Thoracic aorta (tissue), 2 donors: ENCODE measurements at regions not wholly inside any gene's neighbourhood (a gene's known extent, or its start where the extent isn't known, plus 50 kb on each side); places are given as distances from the start of the nearest gene placed in this dataset.

Experiments
- ATAC-seq: fragments of 150-250 bp; one replicate; pipeline ENCODE4 v1.8.0; 2017; ENCODE audit warnings: low read depth; ENCODE audit not compliant: insufficient number of reproducible peaks, low FRiP score
- DNase-seq: peaks from one replicate; pipeline ENCODE4 v3.0.0-alpha.2; 2020; ENCODE audit warnings: low spot score
- H3K27ac ChIP-seq, 2 donors: fragments of 200-600 bp; sonication (generic); 1 replicate in 1 of 2; 2 replicates in 1 of 2; pipeline ENCODE4 v1.5.1; 2016; ENCODE audit warnings: mild to moderate bottlenecking in 2 of 2, moderate library complexity in 2 of 2
- H3K27me3 ChIP-seq: fragments of 200-600 bp; sonication (generic); replicated peaks from 2 replicates; pipeline ENCODE4 v1.6.0; 2016; ENCODE audit warnings: mild to moderate bottlenecking; ENCODE audit not compliant: insufficient read depth
- H3K36me3 ChIP-seq: fragments of 200-600 bp; sonication (generic); one replicate; pipeline ENCODE4 v1.5.1; 2016
- H3K4me1 ChIP-seq, 2 donors: fragments of 200-600 bp; sonication (generic); 1 replicate in 1 of 2; 2 replicates in 1 of 2; pipeline versions ENCODE4 v1.5.1 to v1.6.0; 2016; ENCODE audit warnings: low read depth in 2 of 2, mild to moderate bottlenecking in 1 of 2; ENCODE audit not compliant: control insufficient read depth in 1 of 2
- H3K4me3 ChIP-seq: fragments of 200-600 bp; sonication (generic); 2 replicates; pipeline ENCODE4 v1.5.1; 2016; ENCODE audit warnings: mild to moderate bottlenecking
- H3K9me3 ChIP-seq: fragments of 200-600 bp; sonication (generic); 2 replicates; pipeline ENCODE4 v1.5.1; 2016
- TF ChIP-seq, protein P1 (sequence below): fragments of 200-600 bp; sonication (generic); IDR thresholded peaks from one replicate; pipeline ENCODE4 v1.5.1; 2019; ENCODE audit warnings: antibody characterized with exemption

DNA sequence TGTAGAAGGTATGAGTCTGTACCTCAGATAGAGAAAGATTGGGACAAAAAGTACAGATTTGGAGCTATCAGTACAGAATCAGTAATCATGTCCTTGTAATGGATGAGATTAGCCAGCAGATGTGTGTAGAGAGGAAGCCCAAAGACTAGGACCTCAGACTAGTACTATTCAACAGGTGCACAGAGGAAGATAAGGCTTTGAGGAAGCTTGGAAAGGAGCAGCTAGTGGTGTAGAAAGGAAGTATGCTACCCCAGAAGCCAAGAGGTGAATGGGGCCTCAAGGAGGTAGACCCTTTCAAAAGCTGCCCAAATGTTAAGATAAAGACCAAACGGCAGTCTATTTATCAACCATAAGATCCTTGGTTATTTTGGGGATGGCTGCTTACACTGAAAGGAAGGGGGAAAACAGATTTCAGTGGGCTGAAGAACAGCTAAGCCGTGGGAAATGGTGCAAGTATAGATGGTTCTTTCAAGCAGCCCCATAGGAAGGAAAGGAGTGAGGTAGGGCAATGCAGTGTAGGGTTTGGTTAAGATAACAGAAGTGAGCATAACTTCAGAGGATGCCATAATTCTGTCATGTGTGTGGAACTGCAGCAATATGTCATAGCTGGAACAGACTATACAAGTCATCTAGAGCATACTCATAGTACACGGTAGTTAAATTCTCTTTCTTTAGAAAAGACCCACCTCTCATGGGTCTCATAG lies 221.7 kb downstream of the HHIPL2 start:
- Histone ChIP-seq H3K27ac (no peak overlapping the region), H3K4me1 (no peaks in the 10 kb centered on the region), H3K4me3 (no peak overlapping the region), H3K36me3 (no peaks in the 10 kb centered on the region), H3K9me3 (no peaks in the 10 kb centered on the region), H3K27me3 (no peaks in the 10 kb centered on the region)
- TF ChIP-seq, protein P1, sequence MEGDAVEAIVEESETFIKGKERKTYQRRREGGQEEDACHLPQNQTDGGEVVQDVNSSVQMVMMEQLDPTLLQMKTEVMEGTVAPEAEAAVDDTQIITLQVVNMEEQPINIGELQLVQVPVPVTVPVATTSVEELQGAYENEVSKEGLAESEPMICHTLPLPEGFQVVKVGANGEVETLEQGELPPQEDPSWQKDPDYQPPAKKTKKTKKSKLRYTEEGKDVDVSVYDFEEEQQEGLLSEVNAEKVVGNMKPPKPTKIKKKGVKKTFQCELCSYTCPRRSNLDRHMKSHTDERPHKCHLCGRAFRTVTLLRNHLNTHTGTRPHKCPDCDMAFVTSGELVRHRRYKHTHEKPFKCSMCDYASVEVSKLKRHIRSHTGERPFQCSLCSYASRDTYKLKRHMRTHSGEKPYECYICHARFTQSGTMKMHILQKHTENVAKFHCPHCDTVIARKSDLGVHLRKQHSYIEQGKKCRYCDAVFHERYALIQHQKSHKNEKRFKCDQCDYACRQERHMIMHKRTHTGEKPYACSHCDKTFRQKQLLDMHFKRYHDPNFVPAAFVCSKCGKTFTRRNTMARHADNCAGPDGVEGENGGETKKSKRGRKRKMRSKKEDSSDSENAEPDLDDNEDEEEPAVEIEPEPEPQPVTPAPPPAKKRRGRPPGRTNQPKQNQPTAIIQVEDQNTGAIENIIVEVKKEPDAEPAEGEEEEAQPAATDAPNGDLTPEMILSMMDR = no peak
- ATAC-seq = no peak
- no peak for DNase-seq

DNA sequence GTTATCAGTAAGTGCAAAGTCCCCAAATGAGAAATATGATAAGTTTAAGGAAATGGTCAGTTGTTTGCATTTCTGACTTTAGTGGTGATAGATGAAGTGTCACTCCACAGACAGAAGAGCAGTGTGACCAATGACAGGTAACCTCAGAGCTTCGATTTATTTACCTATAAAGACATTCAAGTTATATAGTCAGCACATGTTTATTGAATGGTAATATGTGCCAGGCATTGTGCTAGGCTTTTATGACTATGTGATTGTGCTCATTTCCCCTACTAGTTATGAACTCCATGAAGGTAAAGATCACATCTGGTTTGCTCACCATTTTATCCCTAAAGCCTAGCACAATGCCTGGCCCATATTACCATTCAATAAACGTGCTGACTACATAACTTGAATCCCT lies 222.4 kb downstream of the HHIPL2 start:
- TF ChIP-seq, protein P1 = no peak
- DNase-seq = no peak
- no peak overlapping the region for H3K27ac ChIP-seq
- ATAC-seq = no peak
- H3K27me3 ChIP-seq = no peaks in the 10 kb centered on the region
- no peaks in the 10 kb centered on the region for H3K9me3 ChIP-seq
- H3K4me1 ChIP-seq = no peaks in the 10 kb centered on the region
- H3K4me3 ChIP-seq = no peak overlapping the region
- no peaks in the 10 kb centered on the region for H3K36me3 ChIP-seq

DNA sequence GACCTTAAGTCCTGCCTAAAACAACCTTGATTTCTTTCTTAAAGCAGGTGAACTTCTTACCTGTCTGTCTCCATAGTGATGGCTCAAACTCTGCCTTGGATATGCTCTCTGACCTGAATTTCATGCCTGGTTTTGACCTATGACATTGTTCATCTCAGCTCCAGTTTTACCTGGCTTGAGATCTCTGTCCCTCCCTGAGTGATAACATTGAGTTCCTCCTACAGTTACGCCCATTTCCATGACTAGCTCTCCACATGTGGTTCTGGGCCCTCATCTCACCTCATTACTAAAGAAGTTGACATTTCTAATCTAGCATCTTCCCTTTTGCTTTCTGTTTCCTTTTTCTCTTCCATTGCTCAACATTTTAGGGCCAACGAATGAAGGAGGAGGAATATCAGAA lies 233.1 kb downstream of the HHIPL2 start:
- Histone ChIP-seq H3K4me3 (no peak overlapping the region), H3K9me3 (no peaks in the 10 kb centered on the region), H3K36me3 (no peaks in the 10 kb centered on the region), H3K27me3 (no peaks in the 10 kb centered on the region), H3K4me1 (no peaks in the 10 kb centered on the region), H3K27ac (no peak overlapping the region)
- ATAC-seq (no peak), DNase-seq (no peak)
- TF ChIP-seq, protein P1 = no peak

DNA sequence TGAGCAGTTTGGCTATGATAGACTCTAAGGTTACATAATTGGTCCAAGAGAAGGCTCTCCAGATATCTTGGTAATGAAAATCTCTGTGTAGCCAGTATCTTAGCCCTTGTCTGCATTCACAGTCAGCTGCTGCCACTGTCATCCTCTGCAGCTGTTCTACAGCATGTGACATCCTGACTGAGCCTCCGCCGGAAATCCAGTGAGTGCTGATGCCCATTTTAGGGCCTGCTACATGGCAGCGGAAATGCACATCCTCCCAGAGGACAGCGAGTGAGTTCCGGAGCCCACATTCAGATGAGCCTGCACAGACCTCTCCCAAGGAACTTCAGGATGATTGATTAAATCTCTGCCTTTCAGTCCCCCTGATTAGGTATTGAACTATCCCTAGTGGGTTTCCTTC lies 237.1 kb downstream of the HHIPL2 start:
- TF ChIP-seq, protein P1 = no peak
- H3K36me3 ChIP-seq = no peaks in the 10 kb centered on the region
- DNase-seq (no peak), ATAC-seq (no peak)
- H3K4me1 ChIP-seq = no peaks in the 10 kb centered on the region
- H3K4me3 ChIP-seq = no peak overlapping the region
- H3K9me3 ChIP-seq = no peaks in the 10 kb centered on the region
- no peak overlapping the region for H3K27ac ChIP-seq
- H3K27me3 ChIP-seq = no peaks in the 10 kb centered on the region

DNA sequence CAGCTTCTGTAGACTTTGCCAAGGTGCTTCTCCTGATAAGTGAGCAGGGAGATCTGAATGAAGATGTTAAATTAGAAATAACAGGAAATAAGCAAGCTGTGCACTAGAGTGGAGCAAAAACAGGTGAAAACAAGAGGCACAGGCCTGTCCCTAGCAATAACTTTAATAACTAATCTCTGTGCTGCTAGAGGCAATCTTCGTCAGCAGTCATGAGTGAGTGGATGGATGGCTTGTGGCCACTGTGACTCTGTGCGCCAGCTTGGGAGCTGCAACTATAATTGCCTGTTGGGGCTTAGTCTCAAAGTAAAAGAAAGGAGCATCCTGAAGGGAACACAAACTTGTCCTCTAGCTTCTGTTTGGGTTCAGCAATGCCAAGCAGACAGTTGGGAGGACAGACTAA lies 240.3 kb downstream of the HHIPL2 start:
- Histone ChIP-seq H3K27ac (no peak overlapping the region), H3K27me3 (no peaks in the 10 kb centered on the region), H3K4me3 (no peak overlapping the region), H3K9me3 (no peaks in the 10 kb centered on the region), H3K4me1 (no peaks in the 10 kb centered on the region), H3K36me3 (no peaks in the 10 kb centered on the region)
- ATAC-seq (no peak), DNase-seq (no peak)
- TF ChIP-seq, protein P1 = no peak
